Lower leg skin (tissue), 3 donors: ENCODE measurements at regions not wholly inside any gene's neighbourhood (a gene's known extent, or its start where the extent isn't known, plus 50 kb on each side); places are given as distances from the start of the nearest gene placed in this dataset.
"Not testable (repeated sequence)": the region's sequence is repeated elsewhere in the genome, so short reads cannot be mapped to it uniquely, and the experiment has no call there.

Source experiments
- CTCF ChIP-seq, 3 donors: fragments of 450-650 bp; IDR thresholded peaks; one replicate each; pipeline ENCODE4 v1.5.1; 2016; ENCODE audit warnings: antibody characterized with exemption in 3 of 3, mild to moderate bottlenecking in 3 of 3, moderate library complexity in 2 of 3
- POLR2A ChIP-seq, 2 donors: fragments of 450-650 bp; IDR thresholded peaks; one replicate each; pipeline ENCODE4 v1.6.1; 2016 to 2017; ENCODE audit warnings: antibody characterized with exemption in 2 of 2, mild to moderate bottlenecking in 1 of 2, moderate library complexity in 1 of 2

GRCh38 chr12:127155935-127156619 lies 1110.9 kb upstream of the TMEM132C start:
- not testable (repeated sequence) for TF ChIP-seq CTCF, POLR2A (IDR thresholded peaks at IDR 0.05)
